Esophagus squamous epithelium (tissue), 4 donors: ENCODE measurements at regions not wholly inside any gene's neighbourhood (a gene's known extent, or its start where the extent isn't known, plus 50 kb on each side); places are given as distances from the start of the nearest gene placed in this dataset.

Source experiments
- CTCF ChIP-seq, 6 experiments: fragments of 450-650 bp in 4 of 6; fragments of 200-600 bp in 2 of 6; sonication (generic) in 2 of 6; IDR thresholded peaks; one replicate each; pipeline ENCODE4 v1.5.1; 2016 to 2019; ENCODE audit warnings: antibody characterized with exemption in 6 of 6, mild to moderate bottlenecking in 4 of 6, moderate library complexity in 4 of 6
- POLR2A ChIP-seq, 4 donors: fragments of 450-650 bp; IDR thresholded peaks; one replicate each; pipeline ENCODE4 v1.6.1; 2017; ENCODE audit warnings: antibody characterized with exemption in 4 of 4, mild to moderate bottlenecking in 4 of 4, moderate library complexity in 3 of 4

- TF ChIP-seq POLR2A (IDR thresholded peaks at IDR 0.05): no peak
- TF ChIP-seq CTCF (IDR thresholded peaks at IDR 0.05): no peak
Observed at GRCh38 chr12:114749065-114749464, 65.1 kb upstream of the TBX3 start.
